GM21515 (cell line): ENCODE measurements at regions not wholly inside any gene's neighbourhood (a gene's known extent, or its start where the extent isn't known, plus 50 kb on each side); places are given as distances from the start of the nearest gene placed in this dataset.

ENCODE experiments used
- ATAC-seq: cut with Tn5 transposase; IDR thresholded peaks from one replicate; pipeline ENCODE4 v1.9.1; 2021; ENCODE audit not compliant: unreplicated experiment

GRCh38 chrY:14139521-14139920 is 83.5 kb downstream of the VCY1B start:
- no peak for ATAC-seq

GRCh38 chrY:14145614-14146013 is 89.6 kb downstream of the VCY1B start:
- no peak for ATAC-seq

- no peak for ATAC-seq
Observed at GRCh38 chrY:14182776-14183175, 126.7 kb downstream of the VCY1B start.

GRCh38 chrY:14222014-14222413 is 166.0 kb downstream of the VCY1B start:
- no peak for ATAC-seq

GRCh38 chrY:14231703-14232102 is 175.7 kb downstream of the VCY1B start:
- ATAC-seq: no peak

- no peak for ATAC-seq
Observed at GRCh38 chrY:14235070-14235469, 179.0 kb downstream of the VCY1B start.

GRCh38 chrY:14238277-14238676 is 182.2 kb downstream of the VCY1B start:
- ATAC-seq: no peak

- no peak for ATAC-seq
Observed at GRCh38 chrY:14246948-14247347, 190.9 kb downstream of the VCY1B start.

GRCh38 chrY:14248878-14249576 is 193.0 kb downstream of the VCY1B start:
- ATAC-seq: no peak

- ATAC-seq: no peak
Observed at GRCh38 chrY:14255965-14256816, 200.2 kb downstream of the VCY1B start.

GRCh38 chrY:14256817-14257168 is 200.8 kb downstream of the VCY1B start:
- no peak for ATAC-seq

- ATAC-seq: no peak
Observed at GRCh38 chrY:14277029-14277428, 221.0 kb downstream of the VCY1B start.

- ATAC-seq: no peak
Observed at GRCh38 chrY:14290656-14291375, 233.5 kb upstream of the NLGN4Y start.

GRCh38 chrY:14292382-14292781 is 231.9 kb upstream of the NLGN4Y start:
- no peak for ATAC-seq

GRCh38 chrY:14300775-14301174 is 223.6 kb upstream of the NLGN4Y start:
- no peak for ATAC-seq

- ATAC-seq: no peak
Observed at GRCh38 chrY:14301552-14301951, 222.8 kb upstream of the NLGN4Y start.

GRCh38 chrY:14328677-14329345 is 195.5 kb upstream of the NLGN4Y start:
- ATAC-seq: peak; percentile 76

GRCh38 chrY:14330362-14330761 is 194.0 kb upstream of the NLGN4Y start:
- ATAC-seq: no peak

- no peak for ATAC-seq
Observed at GRCh38 chrY:14339524-14339923, 184.8 kb upstream of the NLGN4Y start.

GRCh38 chrY:14340459-14341143 is 183.7 kb upstream of the NLGN4Y start:
- ATAC-seq: peak; percentile 83
